DND-41 (cell line): ENCODE measurements at regions not wholly inside any gene's neighbourhood (a gene's known extent, or its start where the extent isn't known, plus 50 kb on each side); places are given as distances from the start of the nearest gene placed in this dataset.

Experiments
- ATAC-seq: fragments of 200-7000 bp; cut with Tn5 transposase; 3 replicates; pipeline ENCODE4 v1.9.1; 2021; ENCODE audit warnings: low read depth; ENCODE audit not compliant: insufficient read depth
- DNase-seq: peaks from one replicate; pipeline ENCODE4 v3.0.0-alpha.2; 2020
- H2AFZ ChIP-seq: 2 replicates; pipeline ENCODE4 v1.6.0; 2012; ENCODE audit warnings: low read depth, low read length
- H3K27ac ChIP-seq: 2 replicates; pipeline ENCODE4 v1.5.1; 2012; ENCODE audit warnings: low read length, inconsistent platforms
- H3K27me3 ChIP-seq: fragments of 200-600 bp; sonication (generic); 2 replicates; pipeline ENCODE4 v1.6.0; 2012; ENCODE audit warnings: low read length, mild to moderate bottlenecking, inconsistent platforms; ENCODE audit not compliant: insufficient read depth, poor library complexity
- H3K36me3 ChIP-seq: 2 replicates; pipeline ENCODE4 v1.5.1; 2012; ENCODE audit warnings: low read length, inconsistent platforms; ENCODE audit not compliant: insufficient read depth
- H3K4me1 ChIP-seq: 2 replicates; pipeline ENCODE4 v1.5.1; 2012; ENCODE audit warnings: mild to moderate bottlenecking, low read length; ENCODE audit not compliant: insufficient read depth
- H3K4me2 ChIP-seq: 2 replicates; pipeline ENCODE4 v1.6.0; 2012; ENCODE audit warnings: mild to moderate bottlenecking, moderate library complexity, low read length, inconsistent platforms; ENCODE audit not compliant: insufficient read depth
- H3K4me3 ChIP-seq, 2 experiments: fragments of 200-600 bp in 1 of 2; shearing (Covaris generic) in 1 of 2; 2 replicates each; pipeline ENCODE4 v1.5.1; 2012 to 2016; ENCODE audit warnings: inconsistent platforms in 2 of 2, low read length in 2 of 2, mild to moderate bottlenecking in 2 of 2, low read depth in 1 of 2, moderate library complexity in 1 of 2
- H3K79me2 ChIP-seq: 2 replicates; pipeline ENCODE4 v1.6.0; 2012; ENCODE audit warnings: low read length, inconsistent platforms; ENCODE audit not compliant: insufficient read depth
- H3K9ac ChIP-seq: 2 replicates; pipeline ENCODE4 v1.6.0; 2012; ENCODE audit warnings: low read depth, mild to moderate bottlenecking, inconsistent platforms, low read length, moderate library complexity
- H3K9me3 ChIP-seq: 2 replicates; pipeline ENCODE4 v1.5.1; 2012; ENCODE audit warnings: low read length, moderate library complexity, mild to moderate bottlenecking, inconsistent platforms; ENCODE audit not compliant: insufficient read depth, severe bottlenecking
- H4K20me1 ChIP-seq: 2 replicates; pipeline ENCODE4 v1.6.0; 2012; ENCODE audit warnings: low read length; ENCODE audit not compliant: insufficient read depth
- EZH2 ChIP-seq: IDR thresholded peaks from 3 replicates; pipeline ENCODE4 v1.6.1; 2012; ENCODE audit warnings: borderline replicate concordance, low read depth, mild to moderate bottlenecking, moderate library complexity, low read length, inconsistent platforms; ENCODE audit not compliant: severe bottlenecking
- TF ChIP-seq, protein P1 (sequence below): IDR thresholded peaks from 2 replicates; pipeline ENCODE4 v1.5.1; 2012; ENCODE audit warnings: borderline replicate concordance, low read length, moderate library complexity, mild to moderate bottlenecking; ENCODE audit not compliant: poor library complexity, severe bottlenecking; ENCODE audit errors: extremely low read depth

DNA sequence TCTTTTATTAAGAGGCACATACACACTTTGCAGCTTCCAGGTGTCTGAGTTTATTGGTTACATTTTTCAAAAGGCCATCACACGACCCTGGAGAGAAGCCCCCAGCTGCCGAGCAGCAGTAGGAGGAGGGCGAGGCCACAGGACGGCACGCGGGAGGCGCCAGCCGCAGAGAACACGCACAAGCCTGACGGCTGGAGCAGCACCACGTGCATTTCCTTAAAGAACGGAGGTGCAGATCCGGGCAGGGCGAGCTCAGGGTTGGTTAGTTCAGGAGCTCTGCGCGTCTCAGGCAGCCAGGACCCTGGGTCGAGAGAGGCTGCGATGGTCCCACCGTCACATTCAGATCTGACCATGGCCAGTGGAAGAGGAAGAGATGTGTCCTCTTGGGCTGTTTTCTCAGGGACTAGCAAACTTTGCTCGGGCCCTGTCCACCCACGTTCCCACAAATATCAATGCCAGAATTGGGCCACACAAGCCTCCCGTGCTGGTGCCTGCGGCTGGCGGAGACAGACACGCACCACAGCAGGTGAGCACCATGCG is 121.4 kb upstream of the AFDN start:
- H3K4me3 ChIP-seq = no peak overlapping the region
- H3K79me2 ChIP-seq = no peaks in the 10 kb centered on the region
- no peaks in the 10 kb centered on the region for H3K9me3 ChIP-seq
- no peak overlapping the region for H2AFZ ChIP-seq
- peaks cover 19% of the 10 kb centered on the region for H3K4me1 ChIP-seq
- no peak overlapping the region for H3K9ac ChIP-seq
- no peak overlapping the region for H3K4me2 ChIP-seq
- H4K20me1 ChIP-seq = peaks cover 27% of the 10 kb centered on the region
- TF ChIP-seq EZH2 = no peak
- TF ChIP-seq, protein P1, sequence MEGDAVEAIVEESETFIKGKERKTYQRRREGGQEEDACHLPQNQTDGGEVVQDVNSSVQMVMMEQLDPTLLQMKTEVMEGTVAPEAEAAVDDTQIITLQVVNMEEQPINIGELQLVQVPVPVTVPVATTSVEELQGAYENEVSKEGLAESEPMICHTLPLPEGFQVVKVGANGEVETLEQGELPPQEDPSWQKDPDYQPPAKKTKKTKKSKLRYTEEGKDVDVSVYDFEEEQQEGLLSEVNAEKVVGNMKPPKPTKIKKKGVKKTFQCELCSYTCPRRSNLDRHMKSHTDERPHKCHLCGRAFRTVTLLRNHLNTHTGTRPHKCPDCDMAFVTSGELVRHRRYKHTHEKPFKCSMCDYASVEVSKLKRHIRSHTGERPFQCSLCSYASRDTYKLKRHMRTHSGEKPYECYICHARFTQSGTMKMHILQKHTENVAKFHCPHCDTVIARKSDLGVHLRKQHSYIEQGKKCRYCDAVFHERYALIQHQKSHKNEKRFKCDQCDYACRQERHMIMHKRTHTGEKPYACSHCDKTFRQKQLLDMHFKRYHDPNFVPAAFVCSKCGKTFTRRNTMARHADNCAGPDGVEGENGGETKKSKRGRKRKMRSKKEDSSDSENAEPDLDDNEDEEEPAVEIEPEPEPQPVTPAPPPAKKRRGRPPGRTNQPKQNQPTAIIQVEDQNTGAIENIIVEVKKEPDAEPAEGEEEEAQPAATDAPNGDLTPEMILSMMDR = no peak
- no peak for ATAC-seq
- H3K27ac ChIP-seq = no peak overlapping the region
- DNase-seq = no peak
- H3K36me3 ChIP-seq = no peaks in the 10 kb centered on the region
- H3K27me3 ChIP-seq = peaks cover 15% of the 10 kb centered on the region

DNA sequence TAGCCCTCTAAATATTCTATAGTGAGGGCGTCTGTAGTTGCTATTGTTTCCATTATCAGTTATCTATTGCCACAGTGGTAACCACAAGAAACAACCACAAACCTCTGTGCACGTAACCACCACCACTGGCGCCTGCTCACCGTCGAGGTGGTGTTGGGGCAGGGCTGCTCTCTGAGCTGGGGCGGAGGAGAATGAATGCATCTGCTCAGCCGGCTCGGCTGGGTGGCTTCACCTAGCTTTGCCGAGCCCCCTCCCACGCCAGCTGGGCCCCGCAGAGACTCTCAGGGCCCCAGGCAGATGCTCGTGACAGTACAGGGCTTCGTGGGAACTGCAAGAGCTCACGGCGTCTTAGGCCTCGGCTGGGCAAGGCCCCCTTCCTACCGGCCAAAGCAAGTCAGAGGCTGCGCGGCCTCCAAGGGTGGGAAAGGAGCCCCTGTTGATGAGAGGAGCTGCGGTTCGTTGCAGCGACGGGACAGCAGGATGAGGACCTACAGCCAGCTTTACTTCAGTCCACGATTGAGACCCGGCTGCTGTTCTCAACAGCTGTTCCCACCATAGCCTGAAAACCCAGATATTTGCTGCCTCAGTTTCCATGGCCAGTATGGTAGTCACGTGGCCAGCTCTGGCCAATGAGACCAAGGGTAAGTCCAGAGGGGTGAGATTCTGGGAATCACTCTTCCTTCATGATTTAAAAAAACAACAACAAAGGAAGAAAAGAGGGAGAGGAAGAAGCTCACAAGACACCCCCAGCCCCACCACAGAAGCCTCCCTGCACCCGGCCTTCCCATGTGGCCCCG is 120.2 kb upstream of the AFDN start:
- DNase-seq (peak; percentile 75), ATAC-seq (peak; percentile 96)
- no peak overlapping the region for H3K4me3 ChIP-seq
- H3K79me2 ChIP-seq = no peaks in the 10 kb centered on the region
- no peak overlapping the region for H3K27ac ChIP-seq
- no peaks in the 10 kb centered on the region for H3K9me3 ChIP-seq
- peaks cover 27% of the 10 kb centered on the region for H4K20me1 ChIP-seq
- H3K36me3 ChIP-seq = no peaks in the 10 kb centered on the region
- TF ChIP-seq, protein P1 = no peak
- no peak for TF ChIP-seq EZH2
- no peak overlapping the region for H3K9ac ChIP-seq
- H3K27me3 ChIP-seq = peaks cover 13% of the 10 kb centered on the region
- peak overlapping the region; percentile 20; the same call in 1 of the 2 replicates for H3K4me2 ChIP-seq
- H3K4me1 ChIP-seq = peaks cover 19% of the 10 kb centered on the region
- no peak overlapping the region for H2AFZ ChIP-seq

DNA sequence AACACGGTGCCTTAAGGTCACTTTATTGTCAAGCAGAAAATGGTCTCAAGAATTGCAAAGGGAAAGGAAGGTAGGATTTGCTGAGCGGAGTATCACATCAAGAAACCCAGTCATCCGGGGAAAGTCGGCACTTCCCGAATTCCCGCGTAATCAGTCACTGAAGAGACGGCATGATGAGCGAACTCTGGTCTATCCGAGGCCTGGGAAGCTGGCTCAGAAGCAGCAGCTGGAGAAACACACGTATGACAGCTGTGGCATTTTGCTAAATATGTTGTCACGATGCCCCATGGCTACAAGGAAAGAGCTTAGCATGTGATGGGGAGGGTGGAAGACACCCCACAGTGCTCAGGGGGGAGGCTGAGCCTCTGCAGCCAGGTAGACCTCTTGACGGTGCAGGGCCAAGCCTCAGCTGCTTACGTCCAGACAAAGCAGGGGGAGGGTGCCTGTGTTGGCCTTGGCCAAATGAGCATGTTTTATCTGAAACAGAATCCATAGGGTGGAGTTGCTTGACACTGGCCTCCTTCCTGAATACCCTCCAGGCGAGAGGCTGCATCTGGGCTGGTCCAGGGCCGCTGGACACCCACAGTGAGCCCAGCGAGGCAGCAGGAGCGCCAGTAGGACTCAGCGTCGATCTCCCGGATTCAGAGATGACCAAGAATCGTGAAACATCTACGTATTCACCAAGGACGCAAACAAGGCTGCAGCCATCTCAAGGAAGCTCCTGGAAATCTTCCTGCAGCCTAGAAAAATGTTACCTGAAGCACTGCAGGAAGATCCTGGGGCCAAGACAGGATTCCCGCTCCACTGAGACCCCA is 118.8 kb upstream of the AFDN start:
- Histone ChIP-seq H3K9ac (no peak overlapping the region), H3K36me3 (no peaks in the 10 kb centered on the region), H3K79me2 (no peaks in the 10 kb centered on the region), H3K27me3 (peaks cover 13% of the 10 kb centered on the region), H3K27ac (no peak overlapping the region), H3K4me3 (no peak overlapping the region), H4K20me1 (peaks cover 29% of the 10 kb centered on the region), H3K9me3 (no peaks in the 10 kb centered on the region), H3K4me2 (no peak overlapping the region), H2AFZ (no peak overlapping the region), H3K4me1 (peaks cover 19% of the 10 kb centered on the region)
- TF ChIP-seq EZH2 = no peak
- TF ChIP-seq, protein P1 = no peak
- ATAC-seq (no peak), DNase-seq (no peak)
